Epithelial cell of esophagus (primary cell): ENCODE measurements at regions not wholly inside any gene's neighbourhood (a gene's known extent, or its start where the extent isn't known, plus 50 kb on each side); places are given as distances from the start of the nearest gene placed in this dataset.

ENCODE experiments used
- DNase-seq: peaks from one replicate; pipeline ENCODE4 v3.0.0; 2010; ENCODE audit warnings: low read depth
- H3K4me3 ChIP-seq: 2 replicates; pipeline ENCODE4 v1.5.1; 2011; ENCODE audit warnings: mild to moderate bottlenecking, low read length, control low read depth
- CTCF ChIP-seq: IDR thresholded peaks from 2 replicates; pipeline ENCODE4 v1.5.1; 2011; ENCODE audit warnings: low read depth, mild to moderate bottlenecking, low read length, control low read depth, inconsistent platforms; ENCODE audit not compliant: insufficient read depth; ENCODE audit errors: missing control alignments

- no peak for TF ChIP-seq CTCF
- DNase-seq, result no peak
- H3K4me3 ChIP-seq, result no peak overlapping the region
Measured at GRCh38 chr3:16802389-16802788, 82.4 kb upstream of the PLCL2 start.

- no peak for DNase-seq
- no peak for TF ChIP-seq CTCF
Measured at GRCh38 chr3:16803019-16803418, 81.7 kb upstream of the PLCL2 start.

GRCh38 chr3:16807391-16807790 lies 77.4 kb upstream of the PLCL2 start:
- no peak for DNase-seq
- H3K4me3 ChIP-seq, result no peak overlapping the region
- no peak for TF ChIP-seq CTCF

More at GRCh38 chr3:16803019-16803418, 81.7 kb upstream of the PLCL2 start:
- no peak overlapping the region for H3K4me3 ChIP-seq

GRCh38 chr3:16808393-16809107 lies 76.2 kb upstream of the PLCL2 start:
- H3K4me3 ChIP-seq, result no peak overlapping the region
- no peak for TF ChIP-seq CTCF
- no peak for DNase-seq

- no peak for DNase-seq
- no peak for TF ChIP-seq CTCF
- H3K4me3 ChIP-seq, result no peak overlapping the region
Measured at GRCh38 chr3:16809482-16809881, 75.3 kb upstream of the PLCL2 start.

GRCh38 chr3:16809993-16810392 lies 74.8 kb upstream of the PLCL2 start:
- DNase-seq, result no peak
- TF ChIP-seq CTCF, result no peak
- no peak overlapping the region for H3K4me3 ChIP-seq
